Skeletal muscle cell (primary cell): ENCODE measurements at regions not wholly inside any gene's neighbourhood (a gene's known extent, or its start where the extent isn't known, plus 50 kb on each side); places are given as distances from the start of the nearest gene placed in this dataset.

ENCODE experiments used
- DNase-seq: peaks from one replicate; pipeline ENCODE4 v3.0.0-alpha.2; 2010; ENCODE audit warnings: low read depth
- H3K4me3 ChIP-seq: 2 replicates; pipeline ENCODE4 v1.5.1; 2011; ENCODE audit warnings: low read depth, mild to moderate bottlenecking, control low read depth, low read length, moderate library complexity

DNA sequence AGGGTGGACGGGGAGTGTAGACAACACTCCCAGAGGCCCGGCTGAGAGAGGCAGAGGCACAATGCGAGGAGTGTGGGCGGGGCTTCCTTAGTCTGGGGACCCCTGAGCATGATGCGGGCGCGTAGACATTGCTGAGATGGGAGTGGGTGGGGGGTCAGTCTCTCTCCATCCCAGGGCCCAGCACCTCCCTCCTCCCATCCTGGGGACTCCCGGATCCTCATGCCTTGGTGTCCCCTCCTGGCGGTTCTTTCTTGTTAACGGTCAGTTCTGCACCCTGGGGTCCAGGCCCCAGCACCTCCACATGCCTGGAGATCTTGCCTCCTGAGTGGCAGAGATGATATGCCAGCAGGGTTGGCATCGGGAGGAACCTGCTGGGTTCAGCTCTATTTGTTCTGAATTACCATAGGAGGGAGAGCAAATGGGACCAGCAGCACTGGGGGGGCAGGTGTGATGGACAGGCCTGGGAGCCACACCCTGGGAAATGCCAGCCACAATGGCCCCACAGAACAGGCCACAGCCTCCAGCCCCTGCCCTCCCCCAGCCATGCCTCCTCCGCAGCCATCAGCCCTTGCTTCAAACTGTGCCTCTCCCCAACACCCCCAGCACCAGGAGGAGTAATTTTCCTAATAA is 55.7 kb downstream of the RTL6 start:
- DNase-seq: no peak
- H3K4me3 ChIP-seq: no peak overlapping the region

GRCh38 chr22:44441401-44442185 is 56.4 kb downstream of the RTL6 start:
- DNase-seq: no peak

DNA sequence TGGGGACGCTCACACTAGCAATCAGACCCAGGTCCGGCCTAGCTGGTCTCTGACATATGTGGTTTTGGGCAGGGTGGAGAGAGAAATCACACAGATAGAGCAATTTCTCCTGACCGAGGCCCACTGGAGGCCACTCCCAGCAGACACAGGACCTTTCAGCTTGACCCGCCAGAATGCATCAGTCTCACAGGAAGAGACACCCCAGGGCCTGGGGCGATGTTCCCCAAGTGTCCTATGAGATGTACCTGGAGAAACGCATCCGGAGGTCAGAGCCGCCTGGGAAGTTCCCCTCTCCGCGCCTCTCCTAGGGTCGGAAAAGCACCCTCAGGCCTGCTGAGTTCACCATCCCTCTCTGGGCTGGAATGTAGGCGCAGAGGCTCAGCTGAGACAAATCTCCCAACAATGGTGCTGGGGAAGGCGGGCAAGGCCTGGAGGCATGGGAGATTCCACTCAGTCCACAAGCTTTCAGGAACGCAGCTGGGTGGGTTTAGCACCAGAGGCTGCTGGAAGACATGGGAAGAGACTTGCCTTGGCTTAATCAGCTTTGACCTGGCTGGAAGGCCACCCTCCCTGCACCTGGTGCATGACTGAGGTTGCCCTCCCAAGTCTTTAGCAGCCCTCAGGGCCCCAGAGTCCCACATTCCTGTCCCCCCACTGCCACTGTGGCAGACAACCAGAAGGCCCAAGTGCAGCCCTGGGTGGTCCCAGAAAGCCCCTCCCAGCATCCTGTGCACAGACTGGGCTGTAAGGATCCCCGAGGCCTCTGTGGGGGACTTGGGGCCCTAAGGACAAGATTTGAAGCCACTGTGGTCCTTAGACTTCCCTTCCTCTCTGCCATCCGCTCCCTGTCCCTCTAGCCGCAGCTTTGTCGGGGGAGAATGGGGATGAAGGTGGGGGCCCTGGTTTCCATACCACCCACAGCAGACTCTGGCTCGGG is 57.5 kb downstream of the RTL6 start:
- DNase-seq: no peak
- H3K4me3 ChIP-seq: no peak overlapping the region

More at GRCh38 chr22:44441401-44442185, 56.4 kb downstream of the RTL6 start:
- H3K4me3 ChIP-seq: no peak overlapping the region

- no peak for DNase-seq
- no peak overlapping the region for H3K4me3 ChIP-seq
Observed at GRCh38 chr22:44439356-44440223, 58.4 kb downstream of the RTL6 start.

DNA sequence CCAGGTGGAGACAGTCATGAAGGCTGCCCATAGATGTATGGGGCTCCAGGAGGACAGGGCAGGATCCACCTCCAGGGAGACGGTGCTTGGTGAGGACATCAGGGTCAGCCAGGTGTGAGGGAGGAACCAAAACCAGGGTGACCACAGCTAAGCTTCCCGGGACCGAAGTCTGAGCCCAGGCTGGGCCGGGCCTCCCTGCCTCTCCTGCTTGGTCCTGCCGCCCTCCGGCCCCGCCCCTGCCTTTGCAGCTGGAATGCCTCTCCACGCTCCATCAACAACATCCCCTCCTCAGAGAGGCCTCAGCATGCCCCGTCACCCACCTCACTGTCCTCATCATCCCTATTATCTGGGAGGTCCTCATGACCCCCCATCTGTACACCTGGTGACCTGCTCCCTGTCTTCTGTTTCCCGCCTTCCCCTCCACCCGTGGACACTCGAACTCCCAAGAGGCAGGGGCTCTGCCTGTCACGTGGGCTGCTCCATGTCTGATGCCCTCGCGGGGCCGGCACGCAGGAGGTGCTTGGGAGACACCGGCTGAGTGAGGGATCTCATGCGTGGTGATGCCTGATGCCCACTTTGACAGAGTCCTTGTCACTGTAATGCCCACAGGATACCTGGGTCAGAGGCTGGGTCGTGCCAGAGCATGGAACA is 59.4 kb downstream of the RTL6 start:
- H3K4me3 ChIP-seq: no peak overlapping the region
- no peak for DNase-seq

GRCh38 chr22:44438056-44438455 is 60.0 kb downstream of the RTL6 start:
- no peak overlapping the region for H3K4me3 ChIP-seq
- DNase-seq: no peak

DNA sequence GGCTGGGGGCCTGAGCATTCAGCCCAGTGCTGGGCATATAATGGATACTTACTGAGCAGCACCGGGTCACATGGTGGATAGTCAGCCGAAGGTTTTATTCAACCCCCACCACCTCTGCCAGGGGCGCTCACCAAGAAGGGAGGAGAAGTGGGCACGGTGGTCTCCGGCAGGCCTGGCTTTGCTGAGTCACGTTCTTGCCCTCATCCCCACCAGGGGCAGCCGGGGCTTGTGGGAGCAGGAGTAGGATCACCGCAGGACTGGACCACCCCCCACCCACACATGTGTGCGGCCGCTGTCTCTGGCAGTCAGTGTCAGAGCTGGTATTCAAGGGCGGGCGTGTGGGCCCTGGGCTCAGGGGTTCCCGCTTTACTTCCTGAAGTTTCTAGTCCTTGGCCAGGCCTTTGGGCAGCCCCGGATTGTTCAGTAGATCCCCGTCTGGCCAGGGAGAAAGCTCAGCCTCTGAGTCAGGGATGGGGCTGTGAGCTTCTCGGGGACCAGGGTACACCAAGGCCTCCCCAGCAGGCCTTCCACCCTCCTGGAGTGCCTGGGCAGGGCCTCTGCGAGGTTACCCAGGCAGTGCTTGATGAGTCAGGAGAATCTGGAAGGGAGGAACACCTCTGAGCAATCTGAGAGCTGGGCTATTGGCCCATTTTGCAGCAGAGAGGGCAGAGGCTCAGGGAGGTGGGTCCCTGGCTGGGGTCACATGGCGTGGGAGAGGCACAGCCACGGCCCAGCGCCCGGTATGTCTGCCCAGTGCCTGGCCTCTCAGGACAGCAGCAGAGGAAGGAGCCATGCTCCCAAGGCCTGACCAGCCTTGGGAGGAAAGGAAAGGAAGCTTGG is 60.6 kb downstream of the RTL6 start:
- no peak overlapping the region for H3K4me3 ChIP-seq
- no peak for DNase-seq

DNA sequence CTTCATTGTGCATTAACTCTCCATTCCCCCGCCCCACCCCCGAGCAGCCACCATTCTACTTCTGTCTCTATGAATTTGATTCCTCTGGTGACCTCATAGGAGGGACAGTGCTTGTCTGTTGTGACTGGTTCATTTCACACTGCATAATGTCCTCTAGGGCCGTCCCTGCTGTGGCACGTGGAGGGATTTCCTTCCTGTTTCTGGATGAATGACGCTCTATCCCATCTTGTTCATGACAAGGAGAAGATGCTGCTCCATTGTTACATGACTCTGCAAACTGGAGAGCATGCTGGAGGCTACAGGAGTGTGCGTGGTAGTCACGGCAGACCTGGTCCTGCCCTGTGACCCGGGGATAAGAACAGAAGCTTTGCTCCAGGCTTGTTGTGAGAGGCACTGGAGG is 61.3 kb downstream of the RTL6 start:
- no peak for DNase-seq
- no peak overlapping the region for H3K4me3 ChIP-seq

DNA sequence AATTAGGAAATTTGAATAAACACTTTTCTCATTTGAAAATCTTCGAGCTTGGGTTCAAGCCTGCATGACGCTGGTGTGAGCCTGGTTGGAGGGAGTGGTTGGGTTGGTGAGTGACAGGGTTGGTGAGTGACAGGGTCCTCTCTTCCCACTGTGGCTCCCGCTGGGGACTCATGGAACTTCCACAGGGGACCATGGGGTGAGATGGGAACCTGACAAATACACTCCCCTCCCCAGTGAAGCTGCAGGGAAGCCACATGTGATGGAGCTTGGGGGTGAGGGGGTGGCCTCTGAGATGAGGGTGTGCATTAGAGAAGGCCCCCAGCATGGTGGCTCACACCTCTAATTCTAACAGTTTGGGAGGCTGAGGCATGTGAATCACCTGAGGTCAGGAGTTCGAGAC is 66.8 kb downstream of the RTL6 start:
- H3K4me3 ChIP-seq: no peak overlapping the region
- DNase-seq: no peak

DNA sequence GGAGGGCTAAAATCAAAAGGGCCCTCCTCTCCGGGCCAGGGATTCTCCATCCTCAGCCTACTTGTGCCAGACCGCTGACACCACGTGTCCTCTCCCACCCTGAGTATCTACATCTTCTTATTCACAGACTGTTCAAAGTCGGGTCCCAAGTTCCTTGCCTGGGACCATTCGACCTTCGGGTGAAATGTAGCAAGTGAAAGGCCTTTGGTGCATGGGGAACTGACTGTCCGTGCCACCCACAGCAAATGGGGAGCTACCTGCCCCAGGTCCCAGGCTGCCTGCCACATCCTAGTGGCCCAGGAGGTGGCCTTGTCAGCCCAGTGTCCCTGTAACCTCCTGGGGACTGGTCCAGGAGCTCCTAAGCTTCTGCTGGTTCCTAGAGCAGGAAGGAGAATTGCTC is 67.3 kb downstream of the RTL6 start:
- no peak overlapping the region for H3K4me3 ChIP-seq
- DNase-seq: no peak

GRCh38 chr22:44429941-44430587 is 68.0 kb downstream of the RTL6 start:
- DNase-seq: no peak
- no peak overlapping the region for H3K4me3 ChIP-seq

DNA sequence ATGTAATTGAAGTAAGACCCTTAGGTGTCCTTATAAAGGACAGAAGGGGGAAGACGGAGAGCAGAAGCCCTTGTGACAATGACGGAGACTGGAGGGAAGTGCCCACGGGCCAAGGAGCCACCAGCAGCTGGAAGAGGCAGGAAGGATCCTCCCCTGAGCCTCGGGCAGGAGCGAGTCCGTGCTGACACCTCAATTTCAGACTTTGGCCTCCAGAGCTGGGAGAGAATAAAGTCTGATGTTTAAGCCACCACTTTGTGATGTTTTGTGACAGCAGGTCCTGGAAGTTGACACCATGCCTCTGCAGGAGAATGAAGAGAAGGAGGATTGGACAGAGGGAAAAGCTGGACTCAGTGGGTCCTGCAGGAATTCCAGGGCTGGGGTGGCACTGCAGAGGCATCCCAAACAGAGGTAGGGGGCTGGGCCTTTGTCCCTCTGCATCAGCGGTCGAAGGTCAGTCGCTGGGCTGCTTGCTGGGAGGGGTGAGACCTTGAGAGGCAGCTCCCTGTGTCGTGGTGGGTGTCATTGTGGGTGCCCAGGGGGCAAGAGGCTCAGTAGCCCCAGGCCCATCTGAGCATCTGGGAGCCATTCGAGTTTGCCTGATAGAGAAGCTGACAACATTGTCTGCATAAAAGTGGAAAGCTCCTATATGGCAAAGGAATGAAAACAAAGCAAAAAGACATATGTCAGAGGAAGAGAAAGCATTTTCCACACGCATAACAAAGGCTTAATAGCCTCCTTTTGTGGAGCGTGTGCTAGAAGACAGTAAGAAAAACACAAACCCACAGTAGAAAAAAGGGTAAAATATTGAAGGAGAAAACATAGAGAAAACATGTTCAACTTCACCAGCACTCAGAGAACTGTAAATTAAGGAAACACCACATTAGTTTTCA is 68.8 kb downstream of the RTL6 start:
- DNase-seq: no peak
- no peak overlapping the region for H3K4me3 ChIP-seq

DNA sequence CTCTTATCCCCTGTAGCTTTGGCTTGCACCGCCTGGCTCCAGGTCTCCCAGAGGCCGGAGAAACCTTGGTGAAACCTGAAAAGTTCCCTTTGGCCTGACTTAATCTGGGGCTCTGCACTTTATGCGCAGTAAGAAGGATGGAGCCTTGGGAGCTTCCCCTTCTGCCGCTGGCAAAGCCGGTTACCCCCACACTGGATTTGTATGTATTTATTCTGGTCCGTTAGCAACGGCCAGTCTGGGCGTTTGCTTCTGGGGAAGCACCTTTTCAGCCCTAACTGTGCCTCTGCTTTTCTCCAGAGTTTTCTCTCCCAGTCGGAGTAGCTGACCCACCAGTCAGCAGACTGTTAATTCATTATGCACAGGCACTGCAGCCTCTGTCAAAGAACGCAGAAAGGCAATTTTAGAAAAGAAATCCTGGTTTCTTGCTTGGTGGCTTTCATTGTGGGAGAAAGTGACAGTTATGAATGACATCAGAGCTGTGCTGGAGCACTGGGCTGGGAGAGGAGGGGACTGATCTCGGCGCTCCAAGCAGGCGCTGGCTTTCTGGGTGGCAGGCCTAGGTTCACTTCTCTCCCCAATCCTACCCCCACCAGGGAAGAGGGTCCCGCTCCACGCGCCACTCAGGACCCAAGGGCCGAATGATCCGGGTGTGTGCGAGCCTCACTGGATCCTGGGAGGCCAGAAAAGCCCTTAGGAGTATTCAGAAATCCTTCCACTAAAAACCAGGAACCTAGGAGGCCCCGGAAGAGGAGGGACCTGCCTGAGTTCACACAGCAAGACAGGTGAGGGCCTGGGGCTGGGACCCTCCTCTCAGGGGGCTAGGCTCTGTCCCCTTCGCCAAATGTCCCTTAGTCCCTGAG is 70.2 kb downstream of the RTL6 start:
- no peak overlapping the region for H3K4me3 ChIP-seq
- no peak for DNase-seq

GRCh38 chr22:44426981-44427380 is 71.1 kb downstream of the RTL6 start:
- DNase-seq: no peak
- no peak overlapping the region for H3K4me3 ChIP-seq

DNA sequence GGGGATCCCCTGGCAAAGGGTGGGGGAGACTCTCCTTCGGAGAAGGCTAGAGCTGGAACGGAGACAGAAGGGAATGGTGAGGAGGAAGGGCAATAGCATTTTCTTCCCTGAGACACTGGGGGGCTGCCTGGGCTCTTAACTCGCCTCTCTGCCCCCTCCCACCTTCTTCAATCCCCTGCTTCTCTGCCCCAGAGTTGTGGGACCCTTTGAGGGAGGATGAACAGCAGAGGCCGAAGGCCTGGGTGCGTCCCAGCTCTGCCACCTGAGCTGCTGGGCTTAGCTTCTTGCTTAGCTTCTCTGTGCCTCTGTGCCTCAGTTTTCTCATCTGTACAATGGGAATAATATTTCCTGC is 72.4 kb downstream of the RTL6 start:
- DNase-seq: no peak
- H3K4me3 ChIP-seq: no peak overlapping the region
